LNCAP (cell line): ENCODE measurements at regions not wholly inside any gene's neighbourhood (a gene's known extent, or its start where the extent isn't known, plus 50 kb on each side); places are given as distances from the start of the nearest gene placed in this dataset.

Experiments used
- TF ChIP-seq, protein P1 (sequence below): fragments of 450-650 bp; IDR thresholded peaks from 2 replicates; pipeline ENCODE4 v1.5.1; 2017; ENCODE audit warnings: mild to moderate bottlenecking

DNA sequence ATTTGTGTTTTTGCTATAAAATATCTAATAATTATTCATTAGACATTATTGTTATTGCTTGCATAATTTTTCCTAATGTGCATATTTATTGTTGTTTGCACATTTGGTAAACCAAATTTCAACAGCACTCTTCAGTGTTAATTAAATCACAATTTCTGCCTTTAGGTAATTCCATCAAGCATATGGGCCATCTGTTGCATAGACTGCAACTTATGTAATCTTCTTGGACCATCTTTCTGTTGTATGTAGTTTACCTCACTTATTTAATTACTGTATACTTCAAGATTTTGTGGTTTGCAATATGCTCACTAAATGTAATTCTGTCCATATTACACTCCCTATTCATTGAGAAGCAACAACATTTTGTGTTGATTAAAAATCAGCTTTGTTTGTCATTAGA lies 1360.1 kb downstream of the REEP3 start:
- TF ChIP-seq, protein P1, sequence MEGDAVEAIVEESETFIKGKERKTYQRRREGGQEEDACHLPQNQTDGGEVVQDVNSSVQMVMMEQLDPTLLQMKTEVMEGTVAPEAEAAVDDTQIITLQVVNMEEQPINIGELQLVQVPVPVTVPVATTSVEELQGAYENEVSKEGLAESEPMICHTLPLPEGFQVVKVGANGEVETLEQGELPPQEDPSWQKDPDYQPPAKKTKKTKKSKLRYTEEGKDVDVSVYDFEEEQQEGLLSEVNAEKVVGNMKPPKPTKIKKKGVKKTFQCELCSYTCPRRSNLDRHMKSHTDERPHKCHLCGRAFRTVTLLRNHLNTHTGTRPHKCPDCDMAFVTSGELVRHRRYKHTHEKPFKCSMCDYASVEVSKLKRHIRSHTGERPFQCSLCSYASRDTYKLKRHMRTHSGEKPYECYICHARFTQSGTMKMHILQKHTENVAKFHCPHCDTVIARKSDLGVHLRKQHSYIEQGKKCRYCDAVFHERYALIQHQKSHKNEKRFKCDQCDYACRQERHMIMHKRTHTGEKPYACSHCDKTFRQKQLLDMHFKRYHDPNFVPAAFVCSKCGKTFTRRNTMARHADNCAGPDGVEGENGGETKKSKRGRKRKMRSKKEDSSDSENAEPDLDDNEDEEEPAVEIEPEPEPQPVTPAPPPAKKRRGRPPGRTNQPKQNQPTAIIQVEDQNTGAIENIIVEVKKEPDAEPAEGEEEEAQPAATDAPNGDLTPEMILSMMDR = no peak

DNA sequence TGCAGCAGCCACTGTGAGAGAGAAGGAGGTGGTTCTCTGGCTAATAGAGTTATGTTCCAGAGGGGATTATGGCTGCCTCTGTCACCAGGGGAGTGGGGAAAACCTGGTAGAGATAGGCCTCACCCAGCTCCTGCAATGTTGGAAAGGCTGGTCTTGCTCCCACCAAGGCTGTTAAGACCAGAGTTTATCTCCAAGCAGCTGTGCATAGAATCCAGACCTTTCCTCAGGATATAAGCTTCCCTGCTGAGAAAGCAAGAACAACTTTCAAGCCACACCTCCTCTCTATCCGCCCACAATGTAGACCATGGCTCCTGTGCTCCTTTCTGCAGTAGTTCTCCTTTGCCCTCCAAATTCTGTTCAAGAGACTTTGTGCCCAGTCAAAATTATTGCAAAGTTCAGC lies 1375.4 kb downstream of the REEP3 start:
- TF ChIP-seq, protein P1 = no peak

DNA sequence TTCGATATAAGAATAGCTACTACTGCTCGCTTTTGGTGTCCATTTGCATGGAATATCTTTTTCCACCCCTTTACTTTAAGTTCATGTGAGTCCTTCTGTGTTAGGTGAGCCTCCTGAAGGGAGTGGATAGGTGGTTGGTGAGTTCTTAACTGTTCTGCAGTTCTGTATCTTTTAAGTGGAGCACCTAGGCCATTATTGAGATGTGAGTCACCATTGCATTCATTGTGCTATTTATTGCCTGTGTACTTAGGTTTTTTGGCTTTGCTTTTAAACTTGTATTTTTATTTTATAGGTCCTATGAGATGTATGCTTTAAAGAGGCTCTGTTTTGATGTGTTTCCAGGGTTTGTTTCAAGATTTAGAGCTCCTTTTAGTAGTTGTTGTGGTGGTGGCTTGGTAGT lies 1430.8 kb downstream of the REEP3 start:
- TF ChIP-seq, protein P1 = no peak

DNA sequence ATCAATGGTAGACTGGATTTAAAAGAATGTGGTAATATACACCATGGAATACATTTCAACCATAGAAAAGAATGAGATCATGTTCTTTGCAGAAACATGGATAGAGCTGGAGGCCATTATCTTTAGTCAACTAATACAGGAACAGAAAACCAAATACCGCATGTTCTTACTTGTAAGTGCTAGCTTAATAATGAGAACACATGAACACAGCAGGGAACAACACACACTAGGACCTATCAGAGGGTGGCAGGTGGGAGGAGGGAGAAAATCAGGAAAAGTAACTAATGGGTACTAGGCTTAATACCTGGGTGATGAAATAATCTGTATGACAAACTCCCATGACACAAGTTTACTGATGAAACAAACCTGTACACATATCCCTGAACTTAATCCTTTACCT lies 1435.2 kb downstream of the REEP3 start:
- TF ChIP-seq, protein P1 = no peak

- TF ChIP-seq, protein P1 = no peak
These were observed 1437.9 kb downstream of the REEP3 start for GRCh38 chr10:64959116-64959515.

GRCh38 chr10:64959883-64960282 lies 1438.7 kb downstream of the REEP3 start:
- TF ChIP-seq, protein P1 = no peak

GRCh38 chr10:64973391-64973790 lies 1452.2 kb downstream of the REEP3 start:
- TF ChIP-seq, protein P1 = no peak

GRCh38 chr10:64976150-64976549 lies 1454.9 kb downstream of the REEP3 start:
- TF ChIP-seq, protein P1 = no peak
